OCI-LY3 (cell line): ENCODE measurements at regions not wholly inside any gene's neighbourhood (a gene's known extent, or its start where the extent isn't known, plus 50 kb on each side); places are given as distances from the start of the nearest gene placed in this dataset.

Experiments used
- EZH2phosphoT487 ChIP-seq: fragments of 200-600 bp; shearing (Covaris generic); IDR thresholded peaks from 2 replicates; pipeline ENCODE4 v1.6.1; 2018; ENCODE audit warnings: antibody characterized with exemption, mixed run types, low read depth
- TF ChIP-seq, protein P1 (sequence below): fragments of 200-600, 300-600 bp; sonication (generic); IDR thresholded peaks from 2 replicates; pipeline ENCODE4 v1.5.1; 2014; ENCODE audit warnings: antibody characterized with exemption, low read length, low read depth

DNA sequence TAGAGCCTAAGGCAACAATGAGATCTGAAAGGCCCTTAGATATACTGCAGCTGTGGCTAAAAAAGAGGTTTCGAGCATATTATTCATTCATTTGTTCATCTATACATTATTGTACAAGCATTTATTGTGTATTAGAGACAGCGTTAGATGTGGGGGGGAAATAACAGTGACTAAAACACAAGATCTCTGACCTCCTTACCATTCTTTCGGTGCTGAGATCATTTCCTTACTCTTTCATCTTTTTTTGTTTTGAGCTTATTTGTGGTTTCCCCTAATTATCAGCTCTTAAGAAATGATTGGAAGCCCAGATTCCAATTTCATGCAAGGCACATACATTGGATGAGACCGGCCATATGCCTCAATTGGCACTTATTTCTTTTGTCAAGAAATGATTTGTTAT lies 113.2 kb downstream of the SEC61B start:
- TF ChIP-seq, protein P1, sequence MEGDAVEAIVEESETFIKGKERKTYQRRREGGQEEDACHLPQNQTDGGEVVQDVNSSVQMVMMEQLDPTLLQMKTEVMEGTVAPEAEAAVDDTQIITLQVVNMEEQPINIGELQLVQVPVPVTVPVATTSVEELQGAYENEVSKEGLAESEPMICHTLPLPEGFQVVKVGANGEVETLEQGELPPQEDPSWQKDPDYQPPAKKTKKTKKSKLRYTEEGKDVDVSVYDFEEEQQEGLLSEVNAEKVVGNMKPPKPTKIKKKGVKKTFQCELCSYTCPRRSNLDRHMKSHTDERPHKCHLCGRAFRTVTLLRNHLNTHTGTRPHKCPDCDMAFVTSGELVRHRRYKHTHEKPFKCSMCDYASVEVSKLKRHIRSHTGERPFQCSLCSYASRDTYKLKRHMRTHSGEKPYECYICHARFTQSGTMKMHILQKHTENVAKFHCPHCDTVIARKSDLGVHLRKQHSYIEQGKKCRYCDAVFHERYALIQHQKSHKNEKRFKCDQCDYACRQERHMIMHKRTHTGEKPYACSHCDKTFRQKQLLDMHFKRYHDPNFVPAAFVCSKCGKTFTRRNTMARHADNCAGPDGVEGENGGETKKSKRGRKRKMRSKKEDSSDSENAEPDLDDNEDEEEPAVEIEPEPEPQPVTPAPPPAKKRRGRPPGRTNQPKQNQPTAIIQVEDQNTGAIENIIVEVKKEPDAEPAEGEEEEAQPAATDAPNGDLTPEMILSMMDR: no peak
- no peak for TF ChIP-seq EZH2phosphoT487
